Cardiac fibroblast (primary cell): ENCODE measurements at regions not wholly inside any gene's neighbourhood (a gene's known extent, or its start where the extent isn't known, plus 50 kb on each side); places are given as distances from the start of the nearest gene placed in this dataset.
A peak's percentile ranks its signal among the peaks of the same experiment; 100 is the strongest.
"Not testable (repeated sequence)": the region's sequence is repeated elsewhere in the genome, so short reads cannot be mapped to it uniquely, and the experiment has no call there.

Source experiments
- DNase-seq, 2 donors: peaks; one replicate each; pipeline versions ENCODE4 v3.0.0 to v3.0.0-alpha.2; 2010; ENCODE audit warnings: low read depth in 2 of 2
- H3K4me3 ChIP-seq, 2 donors: replicated peaks in 1 of 2; 1 replicate in 1 of 2; 2 replicates in 1 of 2; pipeline ENCODE4 v1.5.1; 2011; ENCODE audit warnings: low read depth in 2 of 2, low read length in 2 of 2, mild to moderate bottlenecking in 2 of 2, moderate library complexity in 1 of 2
- CTCF ChIP-seq: IDR thresholded peaks from one replicate; pipeline ENCODE4 v1.5.1; 2011; ENCODE audit warnings: low read depth, mild to moderate bottlenecking, low read length, inconsistent platforms

GRCh38 chr12:88810806-88811205 is 230.5 kb upstream of the KITLG start:
- TF ChIP-seq CTCF = no peak
- no peak for DNase-seq
- H3K4me3 ChIP-seq = no peak overlapping the region

- H3K4me3 ChIP-seq, DNase-seq: not testable (repeated sequence)
These were observed 229.6 kb upstream of the KITLG start for GRCh38 chr12:88809841-88810240.

- DNase-seq = no peak
- no peak overlapping the region for H3K4me3 ChIP-seq
- TF ChIP-seq CTCF = no peak
These were observed 225.4 kb upstream of the KITLG start for GRCh38 chr12:88805692-88806091.

- TF ChIP-seq CTCF = no peak
- no peak for DNase-seq
- no peak overlapping the region for H3K4me3 ChIP-seq
These were observed 225.0 kb upstream of the KITLG start for GRCh38 chr12:88805286-88805685.

GRCh38 chr12:88802096-88802706 is 221.9 kb upstream of the KITLG start:
- TF ChIP-seq CTCF = no peak
- no peak for DNase-seq
- H3K4me3 ChIP-seq = no peak overlapping the region

GRCh38 chr12:88801227-88802095 is 221.2 kb upstream of the KITLG start:
- no peak for DNase-seq
- no peak overlapping the region for H3K4me3 ChIP-seq
- TF ChIP-seq CTCF = no peak

GRCh38 chr12:88793096-88793495 is 212.8 kb upstream of the KITLG start:
- no peak overlapping the region for H3K4me3 ChIP-seq
- no peak for TF ChIP-seq CTCF
- peak in 1 of 2 donors; percentile 62 for DNase-seq
